GM10266 (cell line): ENCODE measurements at regions not wholly inside any gene's neighbourhood (a gene's known extent, or its start where the extent isn't known, plus 50 kb on each side); places are given as distances from the start of the nearest gene placed in this dataset.
"Not testable (repeated sequence)": the region's sequence is repeated elsewhere in the genome, so short reads cannot be mapped to it uniquely, and the experiment has no call there.

Source experiments
- DNase-seq: peaks from one replicate; pipeline ENCODE4 v3.0.0; 2012; ENCODE audit errors: extremely low spot score
- TF ChIP-seq, protein P1 (sequence below): IDR thresholded peaks from 2 replicates; pipeline ENCODE4 v1.5.1; 2012; ENCODE audit warnings: mild to moderate bottlenecking, low read depth; ENCODE audit not compliant: control insufficient read depth, insufficient read depth; ENCODE audit errors: missing control alignments

DNA sequence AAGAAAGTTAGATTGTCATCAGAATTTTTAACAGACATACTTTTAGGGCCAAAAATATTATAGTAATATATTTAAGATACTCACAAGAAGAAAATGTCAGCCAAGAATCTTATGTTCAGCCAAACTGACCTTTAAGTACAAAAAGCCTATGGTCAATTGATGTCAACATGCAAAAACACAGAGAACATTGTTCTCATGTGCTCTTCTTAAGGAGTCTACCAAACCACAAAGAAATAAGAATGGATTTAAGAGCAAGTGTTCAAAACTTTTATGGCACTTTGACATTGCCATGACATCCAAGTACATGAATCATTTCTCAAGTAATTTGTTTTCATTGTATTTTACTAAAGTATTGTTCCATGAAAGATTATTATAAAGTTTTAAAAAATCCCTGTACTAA, 180.4 kb downstream of the TMEM26 start:
- TF ChIP-seq, protein P1, sequence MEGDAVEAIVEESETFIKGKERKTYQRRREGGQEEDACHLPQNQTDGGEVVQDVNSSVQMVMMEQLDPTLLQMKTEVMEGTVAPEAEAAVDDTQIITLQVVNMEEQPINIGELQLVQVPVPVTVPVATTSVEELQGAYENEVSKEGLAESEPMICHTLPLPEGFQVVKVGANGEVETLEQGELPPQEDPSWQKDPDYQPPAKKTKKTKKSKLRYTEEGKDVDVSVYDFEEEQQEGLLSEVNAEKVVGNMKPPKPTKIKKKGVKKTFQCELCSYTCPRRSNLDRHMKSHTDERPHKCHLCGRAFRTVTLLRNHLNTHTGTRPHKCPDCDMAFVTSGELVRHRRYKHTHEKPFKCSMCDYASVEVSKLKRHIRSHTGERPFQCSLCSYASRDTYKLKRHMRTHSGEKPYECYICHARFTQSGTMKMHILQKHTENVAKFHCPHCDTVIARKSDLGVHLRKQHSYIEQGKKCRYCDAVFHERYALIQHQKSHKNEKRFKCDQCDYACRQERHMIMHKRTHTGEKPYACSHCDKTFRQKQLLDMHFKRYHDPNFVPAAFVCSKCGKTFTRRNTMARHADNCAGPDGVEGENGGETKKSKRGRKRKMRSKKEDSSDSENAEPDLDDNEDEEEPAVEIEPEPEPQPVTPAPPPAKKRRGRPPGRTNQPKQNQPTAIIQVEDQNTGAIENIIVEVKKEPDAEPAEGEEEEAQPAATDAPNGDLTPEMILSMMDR = no peak
- no peak for DNase-seq

DNA sequence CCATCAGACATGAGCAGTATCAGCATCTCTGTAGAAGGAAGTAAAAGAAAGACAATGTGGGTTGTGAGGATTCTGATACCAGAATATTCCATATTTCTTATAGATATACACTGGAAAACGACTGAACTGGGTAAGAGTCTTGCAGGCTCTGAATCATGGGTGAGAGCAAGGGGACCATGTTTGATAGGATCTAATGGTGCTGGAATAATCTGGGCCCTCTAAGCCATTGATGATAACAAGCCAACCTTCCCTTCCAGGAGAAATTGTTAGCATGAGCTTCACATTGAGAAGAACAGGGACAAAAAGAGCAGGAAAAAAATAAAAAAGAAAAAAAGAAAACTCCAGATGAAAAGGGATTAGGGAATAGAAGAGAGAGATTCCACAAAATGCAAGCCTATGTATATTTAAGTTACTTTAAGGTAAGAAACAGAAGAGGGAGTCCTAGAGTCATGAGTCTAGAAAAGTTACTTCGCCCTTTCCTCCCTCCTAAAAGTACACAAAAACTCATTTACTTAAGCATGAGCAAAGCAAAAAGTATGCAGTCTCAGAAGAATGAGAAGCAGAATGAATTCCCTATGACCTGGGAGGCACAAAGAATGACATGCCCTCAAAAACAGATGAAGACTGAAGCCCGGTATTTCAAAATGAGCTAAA, 181.9 kb downstream of the TMEM26 start:
- DNase-seq = no peak
- TF ChIP-seq, protein P1 = no peak

DNA sequence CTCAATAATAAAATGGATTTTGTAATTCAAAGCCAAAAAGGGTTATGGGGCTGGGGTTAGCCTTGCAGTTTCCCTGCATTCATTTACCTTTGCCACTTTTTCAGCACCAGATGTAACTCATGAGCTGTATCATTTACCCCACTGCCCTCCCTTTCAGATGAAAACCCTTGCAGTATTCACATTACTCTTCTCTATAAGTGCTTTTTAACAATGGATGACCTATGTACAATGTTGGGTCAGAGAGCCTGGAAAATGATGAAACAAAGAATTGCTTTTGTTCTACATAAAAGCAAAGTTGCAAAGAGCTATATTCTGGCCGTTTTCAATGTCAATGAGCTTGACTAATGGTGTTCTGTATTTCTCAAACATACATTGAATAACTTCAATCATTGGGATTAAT, 189.7 kb downstream of the TMEM26 start:
- DNase-seq = no peak
- TF ChIP-seq, protein P1 = no peak

DNA sequence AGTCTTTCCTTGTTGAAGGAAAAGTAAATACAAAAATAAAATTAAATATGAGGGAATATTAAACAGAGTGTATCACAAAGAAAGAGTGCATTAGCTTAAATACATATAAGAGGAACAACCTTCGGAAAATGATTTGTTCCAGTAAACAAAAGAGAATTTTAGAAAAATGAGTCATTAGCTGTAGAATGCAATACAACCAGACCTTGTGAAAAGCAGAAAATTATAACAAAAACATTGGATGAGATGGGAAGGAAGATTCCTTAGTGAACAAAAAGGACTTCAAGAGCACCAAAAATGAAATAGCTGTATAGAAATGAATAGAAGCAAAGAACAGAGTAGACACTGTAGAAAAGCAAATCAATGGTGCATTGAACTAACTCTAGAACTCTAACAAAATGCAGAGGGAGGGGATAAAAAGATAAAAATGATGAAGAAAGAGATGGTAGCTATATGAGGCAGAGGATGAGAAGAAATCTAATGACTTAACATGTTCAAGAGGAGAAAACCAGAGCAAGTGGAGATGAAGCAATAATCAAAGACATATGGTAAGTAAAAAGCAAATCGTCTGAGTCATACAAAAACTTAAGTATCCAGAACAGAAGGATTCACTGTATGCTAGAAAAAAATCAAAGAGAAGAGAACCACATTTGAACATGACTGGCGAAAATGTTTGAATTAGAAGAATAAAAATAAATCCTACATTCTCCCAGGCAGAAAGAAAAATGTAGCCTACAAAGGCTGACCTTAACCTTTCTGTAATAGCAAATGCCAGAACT, 190.5 kb downstream of the TMEM26 start:
- TF ChIP-seq, protein P1 = no peak
- DNase-seq = no peak

DNA sequence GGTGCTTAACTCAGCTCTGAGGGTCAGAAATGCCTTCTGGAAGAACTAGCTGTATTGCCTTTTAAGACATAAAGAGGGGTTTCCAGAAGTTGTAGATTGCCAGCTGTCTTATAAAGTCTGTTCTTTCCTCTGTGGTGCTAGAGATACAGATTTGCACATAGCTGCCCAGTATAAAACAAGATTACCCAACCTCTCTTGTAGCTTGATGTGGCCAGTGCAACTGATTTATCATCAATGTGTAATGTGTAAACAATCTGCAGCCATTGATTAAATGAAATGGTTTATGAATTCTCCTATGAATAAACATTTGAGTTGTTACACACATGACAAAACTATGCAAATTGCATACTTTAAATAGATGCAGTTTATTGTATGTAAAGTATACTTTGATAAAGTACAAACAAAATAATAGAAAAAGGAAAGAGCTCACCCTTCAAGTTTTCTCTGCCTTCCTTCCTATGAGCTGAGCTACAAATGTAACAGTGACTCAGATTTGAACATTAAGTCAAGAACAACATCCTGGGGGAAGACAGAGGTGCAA, 195.2 kb downstream of the TMEM26 start:
- DNase-seq = no peak
- TF ChIP-seq, protein P1 = no peak

DNA sequence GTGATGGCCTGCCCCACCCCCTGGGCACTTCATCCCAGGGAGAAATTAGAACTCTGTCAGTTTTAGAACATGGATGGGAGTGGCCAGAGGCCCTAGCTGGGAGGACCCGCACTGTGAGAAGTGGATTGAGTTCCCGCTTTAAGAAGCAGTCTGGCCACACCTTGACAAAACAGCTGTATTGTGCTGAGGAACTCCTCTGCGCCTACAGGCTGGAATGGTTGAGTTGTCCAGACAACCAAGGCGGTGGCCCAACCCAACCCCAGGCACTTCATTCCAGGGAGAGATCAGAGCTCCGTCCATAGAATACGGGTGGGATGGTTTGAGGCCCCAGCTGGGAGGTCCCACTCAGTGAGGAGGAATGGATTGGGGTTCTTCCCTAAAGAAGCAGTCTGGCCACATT, 196.0 kb downstream of the TMEM26 start:
- TF ChIP-seq, protein P1 = no peak
- DNase-seq = no peak

DNA sequence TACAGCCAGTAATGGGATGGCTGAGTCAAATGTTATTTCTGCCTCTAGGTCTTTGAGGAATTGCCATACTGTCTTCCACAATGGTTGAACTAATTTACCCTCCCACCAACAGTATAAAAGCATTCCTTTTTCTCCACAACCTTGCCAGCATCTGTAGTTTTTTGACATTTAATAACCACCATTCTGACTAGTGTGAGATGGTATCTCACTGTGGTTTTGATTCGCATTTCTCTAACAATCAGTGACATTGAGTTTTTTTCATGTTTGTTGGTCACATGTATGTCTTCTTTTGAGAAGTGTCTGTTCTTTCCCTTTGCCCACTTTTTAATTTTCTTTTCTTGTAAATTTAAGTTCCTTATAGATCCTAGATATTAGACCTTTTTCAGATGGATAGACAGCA, 200.9 kb downstream of the TMEM26 start:
- not testable (repeated sequence) for DNase-seq
